ENCODE measurements at regions not wholly inside any gene's neighbourhood (a gene's known extent, or its start where the extent isn't known, plus 50 kb on each side); places are given as distances from the start of the nearest gene placed in this dataset.

DNA sequence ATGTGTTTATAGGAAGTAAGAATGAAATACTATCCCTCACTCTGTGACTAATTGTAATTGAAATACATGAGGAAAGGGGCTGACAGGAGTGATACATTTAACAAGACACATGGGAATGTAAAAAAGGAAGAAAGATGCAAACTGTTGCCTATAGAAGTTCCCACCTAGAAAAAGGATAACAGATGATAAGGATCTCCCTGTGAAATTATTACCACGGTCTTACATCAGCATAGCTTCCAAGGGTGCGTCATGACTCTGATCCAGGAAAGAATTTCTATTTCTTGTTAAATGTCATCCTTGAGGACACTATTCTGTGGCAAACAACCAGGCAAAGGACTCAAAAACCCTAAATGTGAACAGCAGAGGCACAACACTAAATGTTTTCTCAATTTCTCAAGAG, 1406.0 kb downstream of the CDY2B start:
- Histone ChIP-seq H3K18ac (ENCODE audit: extremely low read depth, low read length) (no peak overlapping the region), H4K91ac (replicated peaks; ENCODE audit: insufficient read length, low read length) (no peak overlapping the region), H3K79me2 (ENCODE audit: control insufficient read depth in 1 of 2, insufficient read depth in 2 of 2, low read length in 2 of 2) (no peaks in the 10 kb centered on the region), H3K4me3 (ENCODE audit: extremely low read depth in 1 of 4, insufficient read depth in 2 of 4, low read depth in 3 of 4, low read length in 4 of 4) (no peak overlapping the region), H3K14ac (ENCODE audit: insufficient read length) (no peak overlapping the region), H2AFZ (ENCODE audit: low read length) (no peak overlapping the region), H2BK12ac (ENCODE audit: low read depth, low read length) (no peak overlapping the region), H3K56ac (replicated peaks; ENCODE audit: insufficient read length, low read depth, low read length) (no peak overlapping the region), H3K9ac (replicated peaks in 1 of 4; ENCODE audit: extremely low read depth in 1 of 4, low read depth in 3 of 4, low read length in 3 of 4) (no peak overlapping the region), H2BK120ac (replicated peaks; ENCODE audit: low read depth, low read length) (no peak overlapping the region), H2BK15ac (ENCODE audit: low read length) (no peak overlapping the region), H2BK5ac (ENCODE audit: low read depth, low read length) (no peak overlapping the region), H4K8ac (ENCODE audit: extremely low read depth, insufficient read depth, low read length) (no peak overlapping the region), H4K5ac (ENCODE audit: insufficient read length, low read depth, low read length) (no peak overlapping the region), H2AK5ac (ENCODE audit: low read depth, low read length) (no peak overlapping the region), H3K27ac (ENCODE audit: low read depth, low read length) (no peak overlapping the region), H4K20me1 (replicated peaks in 1 of 2; ENCODE audit: control insufficient read depth in 1 of 2, insufficient read depth in 2 of 2, low read length in 2 of 2) (no peaks in the 10 kb centered on the region), H3K79me1 (ENCODE audit: low read depth, low read length) (no peaks in the 10 kb centered on the region), H3K4ac (replicated peaks; ENCODE audit: insufficient read length, low read depth, low read length) (no peak overlapping the region), H3K4me1 (replicated peaks in 1 of 4; ENCODE audit: control insufficient read depth in 3 of 4, insufficient read depth in 4 of 4, low read length in 3 of 4) (no peaks in the 10 kb centered on the region), H3K23me2 (ENCODE audit: low read depth, low read length) (no peaks in the 10 kb centered on the region), H2BK20ac (ENCODE audit: low read length) (no peak overlapping the region), H3K36me3 (ENCODE audit: control insufficient read depth in 2 of 4, insufficient read depth in 4 of 4, low read length in 3 of 4) (no peaks in the 10 kb centered on the region), H3K9me3 (ENCODE audit: insufficient read depth in 2 of 2, low read depth in 1 of 2, low read length in 1 of 2) (peaks cover 0 to 7% of the 10 kb centered on the region in 2 experiments; a peak in 1 of 4 replicates), H3K23ac (ENCODE audit: insufficient read length) (no peak overlapping the region), H3K4me2 (ENCODE audit: insufficient read depth in 1 of 2, low read depth in 2 of 2, low read length in 2 of 2) (no peak overlapping the region), H3K27me3 (replicated peaks in 1 of 4; ENCODE audit: control insufficient read depth in 3 of 4, extremely low read depth in 1 of 4, insufficient read depth in 3 of 4, low read length in 3 of 4) (no peaks in the 10 kb centered on the region)
- no peak for DNase-seq (ENCODE audit: low read depth in 1 of 2, low spot score in 2 of 2)
- TF ChIP-seq SAP30 (IDR thresholded peaks at IDR 0.05; ENCODE audit: insufficient read depth, insufficient replicate concordance, low read length) (no peak), KDM5A (IDR thresholded peaks at IDR 0.05; ENCODE audit: low read length) (no peak), NRF1 (IDR thresholded peaks at IDR 0.05; ENCODE audit: low read depth, low read length) (no peak), RNF2 (IDR thresholded peaks at IDR 0.05; ENCODE audit: borderline replicate concordance, low read depth, low read length, missing control alignments, poor library complexity, severe bottlenecking) (no peak), NANOG (IDR thresholded peaks at IDR 0.05; ENCODE audit: insufficient read depth, low read depth, low read length, poor library complexity, severe bottlenecking) (no peak), CTBP2 (IDR thresholded peaks at IDR 0.05; ENCODE audit: borderline replicate concordance, insufficient read depth, insufficient read length, low read length) (no peak), PHF8 (conservative IDR thresholded peaks at IDR 0.05; ENCODE audit: low read depth, low read length) (no peak), BRCA1 (IDR thresholded peaks at IDR 0.05; ENCODE audit: low read depth, low read length) (no peak), KDM1A (IDR thresholded peaks at IDR 0.05; ENCODE audit: borderline replicate concordance, low read length) (no peak)
- WGBS, 2 experiments (ENCODE audit: extremely low coverage in 1 of 2, insufficient coverage in 1 of 2, insufficient read length in 1 of 2, insufficient replicate concordance in 2 of 2, low coverage in 1 of 2, low lambda C conversion rate in 2 of 2, missing lambda C conversion rate in 1 of 2): 70% methylated on average over 2 of the region's 2 CpGs; no CpG with 5 or more reads in 1 of the 2 experiments
- ChIA-PET CTCF (ENCODE audit: partially characterized antibody) (no interaction called here), POLR2A (ENCODE audit: partially characterized antibody) (no interaction called here)
- FAIRE-seq: no peak
